EL (cell line): ENCODE measurements at regions not wholly inside any gene's neighbourhood (a gene's known extent, or its start where the extent isn't known, plus 50 kb on each side); places are given as distances from the start of the nearest gene placed in this dataset.
A peak's percentile ranks its signal among the peaks of the same experiment; 100 is the strongest.

Experiments used
- DNase-seq: peaks from one replicate; pipeline ENCODE4 v3.0.0-alpha.2; 2016

- no peak for DNase-seq
Observed at GRCh38 chr21:15247613-15248012, 182.8 kb upstream of the NRIP1 start.

- peak; percentile 4 for DNase-seq
Observed at GRCh38 chr21:15249285-15249993, 184.6 kb upstream of the NRIP1 start.

- peak; percentile 57 for DNase-seq
Observed at GRCh38 chr21:15250384-15250783, 185.6 kb upstream of the NRIP1 start.

- DNase-seq = no peak
Observed at GRCh38 chr21:15252431-15252830, 187.6 kb upstream of the NRIP1 start.

GRCh38 chr21:15254111-15254510 lies 189.3 kb upstream of the NRIP1 start:
- DNase-seq = no peak

- no peak for DNase-seq
Observed at GRCh38 chr21:15255261-15255660, 190.5 kb upstream of the NRIP1 start.

GRCh38 chr21:15255763-15256162 lies 191.0 kb upstream of the NRIP1 start:
- no peak for DNase-seq

GRCh38 chr21:15256996-15257395 lies 192.2 kb upstream of the NRIP1 start:
- no peak for DNase-seq

- no peak for DNase-seq
Observed at GRCh38 chr21:15257646-15258045, 192.8 kb upstream of the NRIP1 start.

GRCh38 chr21:15259824-15260223 lies 195.0 kb upstream of the NRIP1 start:
- no peak for DNase-seq

GRCh38 chr21:15260604-15261003 lies 195.8 kb upstream of the NRIP1 start:
- DNase-seq = no peak

GRCh38 chr21:15264084-15264665 lies 199.4 kb upstream of the NRIP1 start:
- no peak for DNase-seq

GRCh38 chr21:15272171-15272570 lies 207.4 kb upstream of the NRIP1 start:
- no peak for DNase-seq

- DNase-seq = no peak
Observed at GRCh38 chr21:15272591-15272990, 207.8 kb upstream of the NRIP1 start.

- no peak for DNase-seq
Observed at GRCh38 chr21:15273244-15273643, 208.4 kb upstream of the NRIP1 start.

- DNase-seq = no peak
Observed at GRCh38 chr21:15274701-15275485, 210.1 kb upstream of the NRIP1 start.

GRCh38 chr21:15275615-15276235 lies 210.9 kb upstream of the NRIP1 start:
- no peak for DNase-seq

GRCh38 chr21:15276243-15276642 lies 211.4 kb upstream of the NRIP1 start:
- DNase-seq = no peak

- DNase-seq = no peak
Observed at GRCh38 chr21:15277466-15277865, 212.7 kb upstream of the NRIP1 start.

GRCh38 chr21:15278279-15278678 lies 213.5 kb upstream of the NRIP1 start:
- DNase-seq = no peak

- no peak for DNase-seq
Observed at GRCh38 chr21:15278851-15279250, 214.1 kb upstream of the NRIP1 start.

GRCh38 chr21:15279482-15279881 lies 214.7 kb upstream of the NRIP1 start:
- peak; percentile 48 for DNase-seq

GRCh38 chr21:15281714-15282113 lies 216.9 kb upstream of the NRIP1 start:
- no peak for DNase-seq

GRCh38 chr21:15282665-15283064 lies 217.9 kb upstream of the NRIP1 start:
- no peak for DNase-seq
